ENCODE measurements at regions not wholly inside any gene's neighbourhood (a gene's known extent, or its start where the extent isn't known, plus 50 kb on each side); places are given as distances from the start of the nearest gene placed in this dataset.

DNA sequence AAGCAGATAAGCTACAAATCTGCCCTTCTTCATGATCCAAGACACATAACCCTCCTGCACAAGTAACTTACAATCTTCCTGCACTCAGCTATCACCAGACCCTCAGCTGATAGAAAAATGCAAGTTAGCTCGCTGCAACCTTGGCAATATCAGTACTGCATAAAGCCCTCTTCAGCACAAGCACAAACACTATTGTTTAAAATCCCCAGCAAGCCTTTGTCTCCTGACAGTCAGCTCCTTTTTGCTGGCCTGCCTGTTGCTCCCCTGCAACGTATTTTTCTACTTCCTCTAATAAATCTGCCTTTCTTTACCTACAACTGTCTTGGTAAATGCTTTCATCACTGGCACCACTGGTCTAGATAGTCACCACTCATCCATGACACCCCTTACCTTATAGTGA lies 59.8 kb downstream of the BAMBI start:
- Histone ChIP-seq H3K27me3 (replicated peaks; ENCODE audit: insufficient read depth, low read depth, low read length, poor library complexity) (no peaks in the 10 kb centered on the region), H3K4me3 (ENCODE audit: low read depth, low read length, poor library complexity, severe bottlenecking) (no peak overlapping the region), H3K9me3 (ENCODE audit: low read depth, low read length, poor library complexity, severe bottlenecking) (peaks cover 5% of the 10 kb centered on the region), H3K27ac (ENCODE audit: low read depth, low read length, poor library complexity, severe bottlenecking) (no peak overlapping the region), H3K36me3 (ENCODE audit: insufficient read depth, low read length, poor library complexity, severe bottlenecking) (no peaks in the 10 kb centered on the region), H3K4me1 (ENCODE audit: insufficient read depth, low read length, poor library complexity, severe bottlenecking) (peaks cover 10% of the 10 kb centered on the region)
- POLR2A ChIA-PET (ENCODE audit: low non-redundant PET): no interaction called here
- BruUV-seq (replicated peaks): no TSS peak
- CTCF ChIA-PET: no interaction called here
- intact Hi-C loops (cut with micrococcal nuclease; ENCODE audit: unreplicated experiment): no loop called here
- DNase-seq (ENCODE audit: low spot score): no peak
- TF ChIP-seq EZH2 (IDR thresholded peaks at IDR 0.05; ENCODE audit: borderline replicate concordance, low read depth, low read length, poor library complexity, severe bottlenecking): no peak
- TF ChIP-seq, protein P1, sequence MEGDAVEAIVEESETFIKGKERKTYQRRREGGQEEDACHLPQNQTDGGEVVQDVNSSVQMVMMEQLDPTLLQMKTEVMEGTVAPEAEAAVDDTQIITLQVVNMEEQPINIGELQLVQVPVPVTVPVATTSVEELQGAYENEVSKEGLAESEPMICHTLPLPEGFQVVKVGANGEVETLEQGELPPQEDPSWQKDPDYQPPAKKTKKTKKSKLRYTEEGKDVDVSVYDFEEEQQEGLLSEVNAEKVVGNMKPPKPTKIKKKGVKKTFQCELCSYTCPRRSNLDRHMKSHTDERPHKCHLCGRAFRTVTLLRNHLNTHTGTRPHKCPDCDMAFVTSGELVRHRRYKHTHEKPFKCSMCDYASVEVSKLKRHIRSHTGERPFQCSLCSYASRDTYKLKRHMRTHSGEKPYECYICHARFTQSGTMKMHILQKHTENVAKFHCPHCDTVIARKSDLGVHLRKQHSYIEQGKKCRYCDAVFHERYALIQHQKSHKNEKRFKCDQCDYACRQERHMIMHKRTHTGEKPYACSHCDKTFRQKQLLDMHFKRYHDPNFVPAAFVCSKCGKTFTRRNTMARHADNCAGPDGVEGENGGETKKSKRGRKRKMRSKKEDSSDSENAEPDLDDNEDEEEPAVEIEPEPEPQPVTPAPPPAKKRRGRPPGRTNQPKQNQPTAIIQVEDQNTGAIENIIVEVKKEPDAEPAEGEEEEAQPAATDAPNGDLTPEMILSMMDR (conservative IDR thresholded peaks at IDR 0.05; ENCODE audit: low read depth, low read length): no peak

DNA sequence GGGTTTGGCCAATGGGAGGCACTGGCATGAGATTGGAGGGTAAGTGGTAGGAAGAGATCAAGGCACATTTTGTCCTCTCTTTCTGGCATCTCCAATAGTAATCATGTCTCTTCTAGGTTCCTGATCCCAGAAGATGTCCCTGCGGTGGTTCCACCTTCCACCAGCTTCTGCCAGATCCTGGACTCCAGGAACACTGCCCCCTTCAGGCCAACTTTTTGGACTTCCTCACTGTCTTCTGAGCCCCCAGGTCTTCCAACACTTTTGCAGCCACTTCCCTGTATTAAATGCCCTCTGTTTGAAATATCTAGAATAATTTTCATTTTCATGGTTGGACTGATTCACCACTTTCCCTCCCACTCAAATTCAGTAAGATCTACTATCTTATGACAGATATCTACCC lies 60.9 kb downstream of the BAMBI start:
- Histone ChIP-seq H3K27me3 (replicated peaks; ENCODE audit: insufficient read depth, low read depth, low read length, poor library complexity) (no peaks in the 10 kb centered on the region), H3K4me1 (ENCODE audit: insufficient read depth, low read length, poor library complexity, severe bottlenecking) (peaks cover 10% of the 10 kb centered on the region), H3K9me3 (ENCODE audit: low read depth, low read length, poor library complexity, severe bottlenecking) (peaks cover 5% of the 10 kb centered on the region), H3K27ac (ENCODE audit: low read depth, low read length, poor library complexity, severe bottlenecking) (no peak overlapping the region), H3K36me3 (ENCODE audit: insufficient read depth, low read length, poor library complexity, severe bottlenecking) (no peaks in the 10 kb centered on the region), H3K4me3 (ENCODE audit: low read depth, low read length, poor library complexity, severe bottlenecking) (no peak overlapping the region)
- DNase-seq (ENCODE audit: low spot score): no peak
- BruUV-seq (replicated peaks): no TSS peak
- CTCF ChIA-PET: interaction anchor here (0.6 to 0.7 kb wide), 2 partner anchors 37 to 632 kb away, joined by 3 to 5 read pairs; no protein-coding TSS in a partner anchor
- no peak for TF ChIP-seq EZH2 (IDR thresholded peaks at IDR 0.05; ENCODE audit: borderline replicate concordance, low read depth, low read length, poor library complexity, severe bottlenecking)
- TF ChIP-seq, protein P1 (conservative IDR thresholded peaks at IDR 0.05; ENCODE audit: low read depth, low read length): peak; percentile 46; the same call in 1 of the 2 replicates
- POLR2A ChIA-PET (ENCODE audit: low non-redundant PET): no interaction called here
- intact Hi-C loops (cut with micrococcal nuclease; ENCODE audit: unreplicated experiment): no loop called here

DNA sequence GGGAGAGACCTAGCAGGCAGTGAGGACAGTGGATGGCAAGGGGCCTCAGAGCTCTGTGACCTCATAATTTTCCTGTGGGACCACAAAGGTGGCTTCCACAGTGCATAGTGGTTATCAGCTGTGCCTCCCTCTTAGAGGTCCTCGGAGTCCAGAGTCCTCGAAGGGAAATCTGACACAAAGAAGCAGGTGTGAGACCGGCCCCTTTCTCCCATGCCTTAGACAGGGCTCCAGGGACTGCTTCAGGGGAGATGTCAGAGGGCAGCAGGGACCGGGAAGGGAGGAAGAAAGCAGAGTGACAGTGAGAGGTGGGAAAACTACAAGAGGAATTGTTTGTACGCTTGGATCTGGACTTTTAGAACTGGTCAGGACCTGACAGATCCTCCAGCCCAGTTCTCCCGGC lies 66.3 kb downstream of the BAMBI start:
- no peak overlapping the region for H3K4me3 ChIP-seq (ENCODE audit: low read depth, low read length, poor library complexity, severe bottlenecking)
- peaks cover 28% of the 10 kb centered on the region for H3K4me1 ChIP-seq (ENCODE audit: insufficient read depth, low read length, poor library complexity, severe bottlenecking)
- TF ChIP-seq, protein P1 (conservative IDR thresholded peaks at IDR 0.05; ENCODE audit: low read depth, low read length): no peak
- TF ChIP-seq EZH2 (IDR thresholded peaks at IDR 0.05; ENCODE audit: borderline replicate concordance, low read depth, low read length, poor library complexity, severe bottlenecking): no peak
- peak overlapping the region; percentile 51 for H3K27ac ChIP-seq (ENCODE audit: low read depth, low read length, poor library complexity, severe bottlenecking)
- intact Hi-C loops (cut with micrococcal nuclease; ENCODE audit: unreplicated experiment): no loop called here
- no peaks in the 10 kb centered on the region for H3K36me3 ChIP-seq (ENCODE audit: insufficient read depth, low read length, poor library complexity, severe bottlenecking)
- CTCF ChIA-PET: no interaction called here
- no peaks in the 10 kb centered on the region for H3K9me3 ChIP-seq (ENCODE audit: low read depth, low read length, poor library complexity, severe bottlenecking)
- BruUV-seq (replicated peaks): no TSS peak
- POLR2A ChIA-PET (ENCODE audit: low non-redundant PET): no interaction called here
- H3K27me3 ChIP-seq (replicated peaks; ENCODE audit: insufficient read depth, low read depth, low read length, poor library complexity): no peaks in the 10 kb centered on the region
- DNase-seq (ENCODE audit: low spot score): no peak

All from A673 (cell line).